ENCODE measurements at regions not wholly inside any gene's neighbourhood (a gene's known extent, or its start where the extent isn't known, plus 50 kb on each side); places are given as distances from the start of the nearest gene placed in this dataset.
"Not testable (repeated sequence)": the region's sequence is repeated elsewhere in the genome, so short reads cannot be mapped to it uniquely, and the experiment has no call there.

- no peak for DNase-seq
Measured at GRCh38 chr3:157856078-157856939, 249.9 kb downstream of the SHOX2 start.

DNA sequence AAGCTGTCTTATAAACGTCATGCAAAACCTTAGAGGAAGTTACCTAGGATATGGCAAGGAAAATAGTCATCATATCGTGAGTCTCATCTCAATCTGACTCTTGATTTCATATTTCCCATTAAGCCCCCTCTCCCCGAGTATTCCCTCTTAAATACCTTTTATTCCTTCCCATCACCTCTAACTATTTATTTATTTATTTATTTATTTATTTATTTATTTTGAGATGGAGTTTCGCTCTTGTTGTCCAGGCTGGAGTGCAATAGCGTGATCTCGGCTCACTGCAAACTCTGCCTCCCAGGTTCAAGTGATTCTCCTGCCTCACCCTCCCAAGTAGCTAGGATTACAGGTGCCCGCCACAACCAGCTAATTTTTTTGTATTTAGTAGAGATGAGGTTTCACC lies 260.4 kb downstream of the SHOX2 start:
- not testable (repeated sequence) for DNase-seq

DNA sequence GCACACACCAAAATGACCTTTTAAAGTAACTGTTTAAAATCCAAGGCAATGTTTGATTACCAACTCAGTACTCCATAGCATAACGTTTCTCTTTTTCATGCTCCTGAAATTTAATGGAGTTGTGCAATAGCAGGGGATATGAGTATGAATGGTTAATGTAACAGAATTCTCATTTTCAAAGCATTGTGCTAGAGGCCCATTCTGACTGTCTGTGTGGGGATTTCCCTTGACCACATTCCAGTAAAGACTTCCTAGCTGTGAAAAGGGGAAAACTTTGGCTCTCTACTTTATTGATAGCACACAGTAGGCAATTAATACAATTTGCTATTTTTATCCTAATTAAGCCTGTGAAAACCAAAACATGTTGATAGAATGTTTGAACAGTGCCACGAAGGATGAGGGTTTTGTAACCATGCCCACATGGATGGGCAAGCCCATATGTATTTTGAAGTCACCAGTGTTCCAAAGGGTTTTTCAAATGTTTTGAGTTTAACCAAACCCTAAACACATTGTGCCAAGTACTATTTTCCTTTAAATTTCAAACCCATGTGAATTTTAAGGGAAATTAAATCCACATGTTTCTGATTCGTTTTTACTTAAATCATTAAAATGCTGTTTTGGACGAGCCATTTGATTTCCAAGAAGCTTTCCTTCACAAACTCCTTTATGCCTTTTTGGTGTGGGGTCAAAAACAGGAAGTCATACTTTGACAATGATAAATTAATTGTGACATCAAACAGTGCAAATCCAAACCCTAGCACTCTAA lies 261.2 kb downstream of the SHOX2 start:
- DNase-seq: no peak

- DNase-seq: no peak
Measured at GRCh38 chr3:157844216-157844615, 262.0 kb downstream of the SHOX2 start.

GRCh38 chr3:157841029-157841428 lies 265.2 kb downstream of the SHOX2 start:
- no peak for DNase-seq

GRCh38 chr3:157840564-157840963 lies 265.7 kb downstream of the SHOX2 start:
- no peak for DNase-seq

- DNase-seq: no peak
Measured at GRCh38 chr3:157838457-157838856, 267.8 kb downstream of the SHOX2 start.

GRCh38 chr3:157837336-157837735 lies 268.9 kb downstream of the SHOX2 start:
- no peak for DNase-seq

DNA sequence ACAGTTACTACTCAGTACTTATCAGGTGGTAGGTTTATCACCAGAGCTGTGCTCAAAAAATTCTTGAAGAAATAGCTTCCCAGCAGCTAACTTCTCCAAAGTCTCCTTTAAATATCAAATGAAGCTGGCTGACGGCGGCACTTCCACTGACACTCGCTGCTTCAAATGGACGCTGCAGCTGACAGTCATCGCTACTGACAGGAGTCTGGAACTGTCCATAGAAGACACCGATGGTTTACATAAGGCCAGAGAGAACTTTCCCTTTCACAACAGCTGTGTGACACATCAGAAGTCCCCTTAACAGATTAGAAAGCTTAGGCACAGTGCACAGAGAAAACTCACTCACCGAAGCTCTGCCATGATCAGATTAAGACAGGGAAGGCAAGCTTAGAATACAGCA lies 270.2 kb downstream of the SHOX2 start:
- DNase-seq: no peak

- DNase-seq: no peak
Measured at GRCh38 chr3:157832588-157832987, 273.6 kb downstream of the SHOX2 start.

DNA sequence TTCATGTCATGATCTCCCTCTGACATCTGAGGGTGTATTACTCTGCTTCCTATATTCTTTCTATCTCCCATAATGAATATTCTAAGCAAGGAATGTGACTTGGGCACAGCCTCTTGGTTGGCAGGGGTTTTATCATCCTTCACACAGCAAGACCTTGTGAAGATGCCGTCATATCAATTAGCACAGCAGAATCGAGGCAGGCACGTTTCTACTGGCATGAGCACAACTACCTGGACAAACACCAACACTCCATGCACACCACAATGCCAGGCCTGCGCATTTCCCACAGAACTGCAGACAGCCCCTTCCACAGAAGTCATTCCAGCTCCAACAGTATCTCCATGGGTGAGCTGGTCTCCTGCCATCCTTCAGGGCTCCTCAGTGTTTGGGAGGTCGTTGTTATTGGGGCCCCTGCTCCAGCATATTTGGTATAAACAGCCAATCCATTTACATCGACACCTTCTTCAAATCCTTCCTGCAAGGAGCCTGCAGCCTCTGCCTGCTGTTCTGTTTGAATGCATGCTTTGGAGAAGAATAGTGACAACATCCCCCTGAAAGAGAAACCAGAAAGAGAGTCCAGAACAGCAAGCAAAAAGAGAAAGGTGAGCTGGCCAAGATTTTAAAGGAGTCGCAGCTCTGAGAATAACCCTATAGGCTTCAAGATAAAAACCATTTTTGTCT lies 275.5 kb downstream of the SHOX2 start:
- no peak for DNase-seq

DNA sequence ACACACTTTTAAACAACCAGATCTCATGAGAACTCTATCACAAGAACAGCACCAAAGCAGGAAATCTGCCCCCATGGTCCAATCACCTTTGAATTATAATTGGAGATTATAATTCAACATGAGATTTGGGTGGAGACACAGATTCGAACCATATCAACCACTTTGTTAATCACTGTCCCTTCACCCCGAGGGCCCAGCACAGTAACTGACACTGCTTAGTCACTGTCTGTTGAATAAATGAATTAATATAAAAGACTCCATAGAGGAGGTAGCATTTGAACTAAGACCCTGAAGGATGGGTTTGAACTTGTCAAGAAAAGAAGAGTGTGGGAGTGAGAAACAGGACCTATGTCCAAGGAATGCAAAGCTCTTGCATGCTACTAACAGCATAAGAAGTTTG lies 276.4 kb downstream of the SHOX2 start:
- no peak for DNase-seq

GRCh38 chr3:157824281-157824680 lies 281.9 kb downstream of the SHOX2 start:
- DNase-seq: no peak

GRCh38 chr3:157823050-157823449 lies 283.2 kb downstream of the SHOX2 start:
- DNase-seq: no peak

DNA sequence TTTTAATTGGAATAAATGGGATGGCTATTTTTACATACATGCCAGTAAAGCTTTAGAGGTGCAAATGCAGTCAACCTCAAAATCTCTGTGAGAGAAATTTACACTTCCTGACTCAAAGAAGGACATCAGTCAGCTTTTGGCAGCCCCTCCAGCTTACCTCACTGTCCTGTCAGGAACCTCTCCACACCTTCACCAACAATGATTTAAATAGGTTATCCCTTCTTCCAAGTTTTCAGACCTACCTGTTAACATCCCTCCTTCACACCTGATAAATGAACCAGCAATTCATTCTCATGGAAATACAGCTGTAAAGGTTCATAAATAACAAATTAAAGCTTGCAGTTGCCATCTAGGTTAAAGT lies 286.1 kb downstream of the SHOX2 start:
- no peak for DNase-seq

DNA sequence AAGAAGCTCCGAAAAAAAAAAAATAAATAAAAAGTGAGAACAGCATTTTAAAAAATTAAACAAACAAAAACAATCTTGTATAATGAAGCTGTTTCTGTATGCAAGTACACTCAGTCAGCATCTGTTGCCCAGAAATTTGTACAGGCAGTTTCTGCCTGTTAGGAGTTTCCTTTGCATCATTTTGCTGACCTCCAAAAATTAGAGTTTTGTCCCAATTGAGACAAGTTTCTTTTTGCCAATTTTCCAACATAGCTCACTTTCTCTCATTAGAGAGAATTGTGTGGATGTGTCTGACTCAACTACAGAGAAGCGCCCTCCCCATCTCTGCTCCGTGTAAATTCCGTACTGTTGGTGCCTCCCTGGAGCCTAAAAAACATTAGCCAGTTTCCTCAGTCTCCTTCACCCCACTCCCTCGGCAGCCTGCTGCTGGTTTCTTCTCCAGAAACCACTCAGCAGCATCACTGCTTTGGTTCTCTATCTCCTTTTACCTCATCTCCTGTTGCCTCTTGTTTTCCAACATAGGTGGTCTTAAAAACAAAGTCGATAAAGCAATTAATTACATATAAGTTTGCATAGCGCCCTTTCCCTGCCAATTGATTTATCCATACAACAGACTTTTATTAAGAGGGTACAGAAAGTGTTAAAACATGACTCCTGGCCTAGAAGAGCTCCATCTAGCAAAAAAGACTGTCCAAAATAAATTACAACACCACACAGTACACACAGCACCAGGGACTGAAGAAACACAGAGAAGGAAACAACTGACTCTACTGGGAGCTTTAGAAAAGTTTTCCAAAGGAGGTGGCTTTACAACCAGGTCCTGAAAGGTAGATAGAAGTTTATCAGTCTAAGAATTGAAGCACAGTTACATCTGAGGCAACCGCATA lies 286.7 kb downstream of the SHOX2 start:
- DNase-seq: no peak

DNA sequence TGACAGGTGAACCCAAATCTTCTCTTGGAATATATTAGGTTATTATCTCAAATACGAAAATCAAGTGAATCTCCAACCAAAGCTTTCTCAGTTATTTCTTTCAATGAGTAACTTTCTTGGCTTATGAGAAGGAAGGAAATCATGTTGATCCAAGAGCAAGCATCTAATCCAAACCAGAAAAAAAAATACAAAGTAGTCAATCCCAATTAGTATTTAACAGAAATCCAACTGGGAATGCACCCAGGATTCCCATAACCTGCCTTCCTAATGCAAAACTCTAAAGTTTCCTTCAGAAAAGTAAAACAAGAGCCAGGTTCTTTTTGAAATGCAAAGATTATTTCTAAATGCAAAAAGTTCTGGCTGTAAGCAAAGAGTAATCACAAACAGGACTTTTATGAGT lies 289.3 kb downstream of the SHOX2 start:
- DNase-seq: no peak

- no peak for DNase-seq
Measured at GRCh38 chr3:157816296-157816695, 289.9 kb downstream of the SHOX2 start.

GRCh38 chr3:157815739-157816138 lies 290.5 kb downstream of the SHOX2 start:
- DNase-seq: no peak

DNA sequence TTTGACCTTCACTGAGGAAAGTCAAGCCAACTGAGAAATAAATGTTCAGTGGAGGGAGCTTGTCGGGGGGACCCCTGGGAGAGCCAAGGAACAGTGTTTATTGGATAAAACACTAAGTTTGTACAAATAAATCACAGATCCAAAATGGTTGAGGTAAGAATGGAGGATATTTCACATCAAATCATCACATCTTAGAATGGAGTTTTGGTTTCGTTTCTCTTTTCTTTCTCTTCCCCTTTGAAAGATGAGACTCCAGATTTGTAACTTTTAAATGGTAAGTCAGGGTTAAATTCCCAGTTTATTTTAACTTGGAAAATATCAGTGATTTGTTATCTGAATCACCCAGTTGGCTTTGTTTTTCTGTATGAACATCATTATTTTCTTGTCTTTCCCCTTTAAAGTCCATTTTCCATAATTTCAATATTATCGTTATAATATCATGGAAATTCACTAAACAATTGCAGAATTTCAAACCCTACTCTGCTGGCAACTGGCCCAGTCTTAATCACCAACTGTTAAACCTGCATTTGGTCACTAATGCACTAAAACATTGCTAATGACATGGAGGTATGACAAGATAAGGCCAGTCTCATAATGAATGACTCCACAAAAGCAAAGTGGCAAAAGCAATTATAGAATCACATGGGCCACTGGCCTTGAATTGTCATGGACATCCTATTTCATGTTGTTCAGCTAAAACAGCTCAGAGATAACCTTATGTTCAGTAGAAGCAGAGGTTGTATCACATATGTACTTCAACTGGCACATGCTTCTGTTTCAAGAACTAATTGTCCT lies 295.1 kb downstream of the SHOX2 start:
- no peak for DNase-seq

GRCh38 chr3:157807280-157807679 lies 298.9 kb downstream of the SHOX2 start:
- DNase-seq: no peak

- DNase-seq: no peak
Measured at GRCh38 chr3:157805538-157805937, 300.7 kb downstream of the SHOX2 start.
